ENCODE measurements at regions not wholly inside any gene's neighbourhood (a gene's known extent, or its start where the extent isn't known, plus 50 kb on each side); places are given as distances from the start of the nearest gene placed in this dataset.

DNA sequence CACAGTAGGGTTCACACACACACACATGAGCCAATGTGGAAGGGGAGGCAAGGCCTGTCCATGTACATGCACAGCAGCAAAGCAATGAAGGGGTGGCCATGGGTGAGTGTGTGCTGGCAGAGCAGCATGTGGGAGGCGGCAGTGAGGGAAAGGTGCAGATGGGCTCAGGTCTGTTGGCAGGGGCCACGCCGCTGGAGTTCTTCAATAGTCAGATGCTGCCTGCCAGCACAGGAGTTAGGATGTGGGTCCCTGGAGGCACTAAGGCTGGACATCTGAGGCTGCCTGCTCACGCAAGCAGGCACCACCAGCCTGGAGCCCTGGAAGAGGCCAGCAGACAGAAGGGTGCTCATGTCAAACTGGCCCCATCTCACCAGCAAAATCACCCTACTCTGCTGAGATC, 1304.9 kb downstream of the DSC3 start (continued):
- TF ChIP-seq, protein P1, sequence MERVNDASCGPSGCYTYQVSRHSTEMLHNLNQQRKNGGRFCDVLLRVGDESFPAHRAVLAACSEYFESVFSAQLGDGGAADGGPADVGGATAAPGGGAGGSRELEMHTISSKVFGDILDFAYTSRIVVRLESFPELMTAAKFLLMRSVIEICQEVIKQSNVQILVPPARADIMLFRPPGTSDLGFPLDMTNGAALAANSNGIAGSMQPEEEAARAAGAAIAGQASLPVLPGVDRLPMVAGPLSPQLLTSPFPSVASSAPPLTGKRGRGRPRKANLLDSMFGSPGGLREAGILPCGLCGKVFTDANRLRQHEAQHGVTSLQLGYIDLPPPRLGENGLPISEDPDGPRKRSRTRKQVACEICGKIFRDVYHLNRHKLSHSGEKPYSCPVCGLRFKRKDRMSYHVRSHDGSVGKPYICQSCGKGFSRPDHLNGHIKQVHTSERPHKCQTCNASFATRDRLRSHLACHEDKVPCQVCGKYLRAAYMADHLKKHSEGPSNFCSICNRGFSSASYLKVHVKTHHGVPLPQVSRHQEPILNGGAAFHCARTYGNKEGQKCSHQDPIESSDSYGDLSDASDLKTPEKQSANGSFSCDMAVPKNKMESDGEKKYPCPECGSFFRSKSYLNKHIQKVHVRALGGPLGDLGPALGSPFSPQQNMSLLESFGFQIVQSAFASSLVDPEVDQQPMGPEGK (CRISPR knock-in tag; IDR thresholded peaks at IDR 0.05; ENCODE audit: borderline replicate concordance): no peak
- TF ChIP-seq PPARA (CRISPR knock-in tag; IDR thresholded peaks at IDR 0.05; ENCODE audit: borderline replicate concordance) (no peak), ZFP30 (CRISPR knock-in tag; IDR thresholded peaks at IDR 0.05) (no peak), ARNTL (CRISPR knock-in tag; IDR thresholded peaks at IDR 0.05; ENCODE audit: borderline replicate concordance, low read depth) (no peak)

DNA sequence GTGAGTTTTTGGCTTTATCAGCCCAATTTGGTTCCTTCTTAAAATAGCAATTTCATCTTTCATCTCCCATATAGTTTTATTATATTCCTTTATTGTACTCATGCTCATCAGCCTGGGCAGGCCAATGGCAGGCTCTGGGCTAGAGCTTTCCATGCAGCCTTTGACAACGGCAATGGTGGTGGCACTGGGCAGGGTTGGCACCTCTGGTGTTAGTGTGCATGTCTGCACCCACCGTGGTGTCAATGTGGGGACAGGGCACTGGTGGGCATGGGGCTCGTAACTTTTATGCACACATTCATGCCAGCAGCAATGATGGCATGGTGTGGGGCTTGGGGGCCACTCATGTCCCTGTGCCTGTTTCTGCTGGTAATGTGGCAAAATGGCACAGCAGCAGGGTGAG, 1305.4 kb downstream of the DSC3 start:
- TF ChIP-seq ZNF8 (CRISPR knock-in tag; IDR thresholded peaks at IDR 0.05) (no peak), PPARA (CRISPR knock-in tag; IDR thresholded peaks at IDR 0.05; ENCODE audit: borderline replicate concordance) (no peak), GLIS3 (CRISPR knock-in tag; IDR thresholded peaks at IDR 0.05) (no peak), CSDC2 (CRISPR knock-in tag; IDR thresholded peaks at IDR 0.05) (no peak), ARNTL (CRISPR knock-in tag; IDR thresholded peaks at IDR 0.05; ENCODE audit: borderline replicate concordance, low read depth) (no peak), ESRRG (CRISPR knock-in tag; IDR thresholded peaks at IDR 0.05) (no peak), BACH2 (CRISPR knock-in tag; IDR thresholded peaks at IDR 0.05; ENCODE audit: borderline replicate concordance) (no peak), RARB (CRISPR knock-in tag; IDR thresholded peaks at IDR 0.05) (no peak), ZNF70 (CRISPR knock-in tag; IDR thresholded peaks at IDR 0.05) (no peak), ISL1 (CRISPR knock-in tag; IDR thresholded peaks at IDR 0.05) (no peak), TOX (CRISPR knock-in tag; IDR thresholded peaks at IDR 0.05; ENCODE audit: borderline replicate concordance) (no peak), SNAI2 (CRISPR knock-in tag; IDR thresholded peaks at IDR 0.05) (no peak), ZC3H10 (CRISPR knock-in tag; IDR thresholded peaks at IDR 0.05) (no peak), ZFP30 (CRISPR knock-in tag; IDR thresholded peaks at IDR 0.05) (no peak), TCF4 (CRISPR knock-in tag; IDR thresholded peaks at IDR 0.05; ENCODE audit: borderline replicate concordance) (no peak)
- TF ChIP-seq, protein P2, sequence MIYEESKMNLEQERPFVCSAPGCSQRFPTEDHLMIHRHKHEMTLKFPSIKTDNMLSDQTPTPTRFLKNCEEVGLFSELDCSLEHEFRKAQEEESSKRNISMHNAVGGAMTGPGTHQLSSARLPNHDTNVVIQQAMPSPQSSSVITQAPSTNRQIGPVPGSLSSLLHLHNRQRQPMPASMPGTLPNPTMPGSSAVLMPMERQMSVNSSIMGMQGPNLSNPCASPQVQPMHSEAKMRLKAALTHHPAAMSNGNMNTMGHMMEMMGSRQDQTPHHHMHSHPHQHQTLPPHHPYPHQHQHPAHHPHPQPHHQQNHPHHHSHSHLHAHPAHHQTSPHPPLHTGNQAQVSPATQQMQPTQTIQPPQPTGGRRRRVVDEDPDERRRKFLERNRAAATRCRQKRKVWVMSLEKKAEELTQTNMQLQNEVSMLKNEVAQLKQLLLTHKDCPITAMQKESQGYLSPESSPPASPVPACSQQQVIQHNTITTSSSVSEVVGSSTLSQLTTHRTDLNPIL (CRISPR knock-in tag; IDR thresholded peaks at IDR 0.05; ENCODE audit: low read depth): no peak
- TF ChIP-seq, protein P1 (CRISPR knock-in tag; IDR thresholded peaks at IDR 0.05; ENCODE audit: borderline replicate concordance): no peak
- TF ChIP-seq, protein P3, sequence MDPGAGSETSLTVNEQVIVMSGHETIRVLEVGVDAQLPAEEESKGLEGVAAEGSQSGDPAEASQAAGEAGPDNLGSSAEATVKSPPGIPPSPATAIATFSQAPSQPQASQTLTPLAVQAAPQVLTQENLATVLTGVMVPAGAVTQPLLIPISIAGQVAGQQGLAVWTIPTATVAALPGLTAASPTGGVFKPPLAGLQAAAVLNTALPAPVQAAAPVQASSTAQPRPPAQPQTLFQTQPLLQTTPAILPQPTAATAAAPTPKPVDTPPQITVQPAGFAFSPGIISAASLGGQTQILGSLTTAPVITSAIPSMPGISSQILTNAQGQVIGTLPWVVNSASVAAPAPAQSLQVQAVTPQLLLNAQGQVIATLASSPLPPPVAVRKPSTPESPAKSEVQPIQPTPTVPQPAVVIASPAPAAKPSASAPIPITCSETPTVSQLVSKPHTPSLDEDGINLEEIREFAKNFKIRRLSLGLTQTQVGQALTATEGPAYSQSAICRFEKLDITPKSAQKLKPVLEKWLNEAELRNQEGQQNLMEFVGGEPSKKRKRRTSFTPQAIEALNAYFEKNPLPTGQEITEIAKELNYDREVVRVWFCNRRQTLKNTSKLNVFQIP (CRISPR knock-in tag; IDR thresholded peaks at IDR 0.05; ENCODE audit: borderline replicate concordance, low read depth): no peak
- TF ChIP-seq, protein P4, sequence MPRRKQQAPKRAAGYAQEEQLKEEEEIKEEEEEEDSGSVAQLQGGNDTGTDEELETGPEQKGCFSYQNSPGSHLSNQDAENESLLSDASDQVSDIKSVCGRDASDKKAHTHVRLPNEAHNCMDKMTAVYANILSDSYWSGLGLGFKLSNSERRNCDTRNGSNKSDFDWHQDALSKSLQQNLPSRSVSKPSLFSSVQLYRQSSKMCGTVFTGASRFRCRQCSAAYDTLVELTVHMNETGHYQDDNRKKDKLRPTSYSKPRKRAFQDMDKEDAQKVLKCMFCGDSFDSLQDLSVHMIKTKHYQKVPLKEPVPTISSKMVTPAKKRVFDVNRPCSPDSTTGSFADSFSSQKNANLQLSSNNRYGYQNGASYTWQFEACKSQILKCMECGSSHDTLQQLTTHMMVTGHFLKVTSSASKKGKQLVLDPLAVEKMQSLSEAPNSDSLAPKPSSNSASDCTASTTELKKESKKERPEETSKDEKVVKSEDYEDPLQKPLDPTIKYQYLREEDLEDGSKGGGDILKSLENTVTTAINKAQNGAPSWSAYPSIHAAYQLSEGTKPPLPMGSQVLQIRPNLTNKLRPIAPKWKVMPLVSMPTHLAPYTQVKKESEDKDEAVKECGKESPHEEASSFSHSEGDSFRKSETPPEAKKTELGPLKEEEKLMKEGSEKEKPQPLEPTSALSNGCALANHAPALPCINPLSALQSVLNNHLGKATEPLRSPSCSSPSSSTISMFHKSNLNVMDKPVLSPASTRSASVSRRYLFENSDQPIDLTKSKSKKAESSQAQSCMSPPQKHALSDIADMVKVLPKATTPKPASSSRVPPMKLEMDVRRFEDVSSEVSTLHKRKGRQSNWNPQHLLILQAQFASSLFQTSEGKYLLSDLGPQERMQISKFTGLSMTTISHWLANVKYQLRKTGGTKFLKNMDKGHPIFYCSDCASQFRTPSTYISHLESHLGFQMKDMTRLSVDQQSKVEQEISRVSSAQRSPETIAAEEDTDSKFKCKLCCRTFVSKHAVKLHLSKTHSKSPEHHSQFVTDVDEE (CRISPR knock-in tag; IDR thresholded peaks at IDR 0.05): no peak
- TF ChIP-seq, protein P5, sequence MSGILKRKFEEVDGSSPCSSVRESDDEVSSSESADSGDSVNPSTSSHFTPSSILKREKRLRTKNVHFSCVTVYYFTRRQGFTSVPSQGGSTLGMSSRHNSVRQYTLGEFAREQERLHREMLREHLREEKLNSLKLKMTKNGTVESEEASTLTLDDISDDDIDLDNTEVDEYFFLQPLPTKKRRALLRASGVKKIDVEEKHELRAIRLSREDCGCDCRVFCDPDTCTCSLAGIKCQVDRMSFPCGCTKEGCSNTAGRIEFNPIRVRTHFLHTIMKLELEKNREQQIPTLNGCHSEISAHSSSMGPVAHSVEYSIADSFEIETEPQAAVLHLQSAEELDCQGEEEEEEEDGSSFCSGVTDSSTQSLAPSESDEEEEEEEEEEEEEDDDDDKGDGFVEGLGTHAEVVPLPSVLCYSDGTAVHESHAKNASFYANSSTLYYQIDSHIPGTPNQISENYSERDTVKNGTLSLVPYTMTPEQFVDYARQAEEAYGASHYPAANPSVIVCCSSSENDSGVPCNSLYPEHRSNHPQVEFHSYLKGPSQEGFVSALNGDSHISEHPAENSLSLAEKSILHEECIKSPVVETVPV (CRISPR knock-in tag; IDR thresholded peaks at IDR 0.05): no peak
- ATAC-seq: no peak

Data from SK-N-SH treated with all-trans-retinoic acid at 6 μM for 48 hours (cell line).